Bone marrow (tissue), 2 donors: ENCODE measurements at regions not wholly inside any gene's neighbourhood (a gene's known extent, or its start where the extent isn't known, plus 50 kb on each side); places are given as distances from the start of the nearest gene placed in this dataset.
"Not testable (repeated sequence)": the region's sequence is repeated elsewhere in the genome, so short reads cannot be mapped to it uniquely, and the experiment has no call there.

Experiments used
- DNase-seq, 2 donors: peaks; one replicate each; lab custom pipeline; 2025; lab: John Stamatoyannopoulos, UW

GRCh38 chr1:217921126-217921904 lies 290.2 kb downstream of the SPATA17 start:
- no peak for DNase-seq

GRCh38 chr1:217924924-217925323 lies 293.8 kb downstream of the SPATA17 start:
- no peak for DNase-seq

- no peak for DNase-seq
These were observed 298.2 kb downstream of the SPATA17 start for GRCh38 chr1:217929213-217929885.

GRCh38 chr1:217943361-217943760 lies 312.2 kb downstream of the SPATA17 start:
- DNase-seq: no peak

GRCh38 chr1:217944550-217944949 lies 313.4 kb downstream of the SPATA17 start:
- DNase-seq: no peak

GRCh38 chr1:217946511-217946910 lies 315.4 kb downstream of the SPATA17 start:
- no peak for DNase-seq

GRCh38 chr1:217948741-217949140 lies 317.6 kb downstream of the SPATA17 start:
- no peak for DNase-seq

GRCh38 chr1:217953330-217953729 lies 322.2 kb downstream of the SPATA17 start:
- DNase-seq: no peak

GRCh38 chr1:217953922-217954321 lies 322.8 kb downstream of the SPATA17 start:
- no peak for DNase-seq

- DNase-seq: no peak
These were observed 324.6 kb downstream of the SPATA17 start for GRCh38 chr1:217955723-217956122.

GRCh38 chr1:217965156-217965786 lies 319.8 kb upstream of the RRP15 start:
- DNase-seq: no peak

GRCh38 chr1:217968085-217968484 lies 317.0 kb upstream of the RRP15 start:
- DNase-seq: no peak

GRCh38 chr1:217969428-217969827 lies 315.7 kb upstream of the RRP15 start:
- DNase-seq: no peak

GRCh38 chr1:217977943-217978342 lies 307.1 kb upstream of the RRP15 start:
- DNase-seq: no peak

GRCh38 chr1:217981430-217981829 lies 303.7 kb upstream of the RRP15 start:
- no peak for DNase-seq

- no peak for DNase-seq
These were observed 302.6 kb upstream of the RRP15 start for GRCh38 chr1:217982331-217983050.

- no peak for DNase-seq
These were observed 302.1 kb upstream of the RRP15 start for GRCh38 chr1:217983051-217983375.

- DNase-seq: no peak
These were observed 299.5 kb upstream of the RRP15 start for GRCh38 chr1:217985641-217986040.

- no peak for DNase-seq
These were observed 295.6 kb upstream of the RRP15 start for GRCh38 chr1:217989510-217989909.

GRCh38 chr1:217993439-217993838 lies 291.7 kb upstream of the RRP15 start:
- DNase-seq: no peak

- not testable (repeated sequence) for DNase-seq
These were observed 276.8 kb upstream of the RRP15 start for GRCh38 chr1:218008296-218008695.

- DNase-seq: not testable (repeated sequence)
These were observed 270.0 kb upstream of the RRP15 start for GRCh38 chr1:218015106-218015505.
